ENCODE measurements at regions not wholly inside any gene's neighbourhood (a gene's known extent, or its start where the extent isn't known, plus 50 kb on each side); places are given as distances from the start of the nearest gene placed in this dataset.

GRCh38 chr5:54823006-54823405, 162.4 kb downstream of the ESM1 start (continued):
- TF ChIP-seq YY1 (IDR thresholded peaks at IDR 0.05; ENCODE audit: extremely low read depth, insufficient replicate concordance, low read depth, low read length) (no peak), POLR2AphosphoS5 (IDR thresholded peaks at IDR 0.05; ENCODE audit: low read depth, low read length) (no peak)

GRCh38 chr5:54822324-54822687, 163.1 kb downstream of the ESM1 start:
- Histone ChIP-seq H3K4me1 (ENCODE audit: control insufficient read depth in 1 of 2, insufficient read depth in 2 of 2, low read length in 2 of 2) (no peaks in the 10 kb centered on the region), H3K36me3 (ENCODE audit: control insufficient read depth in 1 of 2, insufficient read depth in 2 of 2, low read length in 2 of 2) (no peaks in the 10 kb centered on the region), H3K4me2 (ENCODE audit: low read length) (no peak overlapping the region), H3K27ac (ENCODE audit: low read depth, low read length) (no peak overlapping the region), H2AFZ (ENCODE audit: low read depth, low read length, poor library complexity, severe bottlenecking) (no peak overlapping the region), H3K9ac (ENCODE audit: low read length) (no peak overlapping the region), H4K20me1 (ENCODE audit: insufficient read depth) (no peaks in the 10 kb centered on the region), H3K27me3 (ENCODE audit: insufficient read depth, low read length) (no peaks in the 10 kb centered on the region), H3K9me2 (ENCODE audit: insufficient read depth) (no peaks in the 10 kb centered on the region), H3K9me3 (ENCODE audit: control insufficient read depth in 1 of 2, insufficient read depth in 1 of 2, low read depth in 1 of 2, low read length in 2 of 2) (no peaks in the 10 kb centered on the region), H3K4me3 (replicated peaks in 1 of 2; ENCODE audit: low read depth in 1 of 2, low read length in 2 of 2) (no peak overlapping the region), H3K79me2 (ENCODE audit: insufficient read depth, low read length) (no peaks in the 10 kb centered on the region)
- BruUV-seq (replicated peaks): no TSS peak
- ChIA-PET CTCF (no interaction called here), POLR2A (no interaction called here), RAD21 (ENCODE audit: low non-redundant PET in 1 of 2, low total read pairs in 2 of 2, uncharacterized antibody in 2 of 2, unreplicated experiment in 2 of 2) (no interaction called here)
- TF ChIP-seq ELF1 (IDR thresholded peaks at IDR 0.05; ENCODE audit: borderline replicate concordance, low read depth) (no peak), ZBTB33 (IDR thresholded peaks at IDR 0.05; ENCODE audit: extremely low read depth, insufficient replicate concordance, low read length) (no peak), EZH2 (IDR thresholded peaks at IDR 0.05) (no peak), POLR2A (IDR thresholded peaks at IDR 0.05; ENCODE audit: borderline replicate concordance, extremely low read depth, insufficient read depth, insufficient read length) (no peak), CEBPB (IDR thresholded peaks at IDR 0.05; ENCODE audit: low read depth) (no peak), SIN3A (IDR thresholded peaks at IDR 0.05; ENCODE audit: low read depth) (no peak), TCF7L2 (IDR thresholded peaks at IDR 0.05; ENCODE audit: borderline replicate concordance, extremely low read depth, insufficient read depth, insufficient read length) (no peak), MAX (IDR thresholded peaks at IDR 0.05) (no peak), CTCF (IDR thresholded peaks at IDR 0.05 in 2 of 3, conservative IDR thresholded peaks at IDR 0.05 in 1 of 3; ENCODE audit: borderline replicate concordance in 1 of 3, insufficient read depth in 1 of 3, low read depth in 2 of 3, low read length in 2 of 3) (no peak)
- intact Hi-C loops (cut with micrococcal nuclease): no loop called here
- DNase-seq (ENCODE audit: low read depth, low spot score): no peak
- no peak for ATAC-seq

All from HCT116 (cell line).